ENCODE measurements at regions not wholly inside any gene's neighbourhood (a gene's known extent, or its start where the extent isn't known, plus 50 kb on each side); places are given as distances from the start of the nearest gene placed in this dataset.

DNA sequence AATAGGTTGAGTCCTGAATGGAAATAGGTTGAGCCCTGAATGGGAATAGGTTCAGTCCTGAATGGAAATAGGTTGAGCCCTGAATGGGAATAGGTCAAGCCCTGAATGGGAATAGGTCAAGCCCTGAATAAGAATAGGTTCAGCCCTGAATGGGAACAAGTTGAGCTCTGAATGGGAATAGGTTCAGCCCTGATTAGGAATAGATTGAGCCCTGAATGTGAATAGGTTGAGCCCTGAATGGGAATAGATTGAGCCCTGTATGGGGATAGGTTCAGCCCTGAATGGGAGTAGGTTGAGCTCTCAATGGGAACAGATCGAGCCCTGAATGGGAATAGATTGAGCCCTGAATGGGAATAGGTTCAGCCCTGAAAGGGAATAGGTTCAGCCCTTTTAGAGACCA lies 590.8 kb upstream of the ADAMTS16 start:
- no peak for TF ChIP-seq SIN3A (IDR thresholded peaks at IDR 0.05; ENCODE audit: borderline replicate concordance, insufficient read depth, low read length)
- no peak for TF ChIP-seq TAF1 (IDR thresholded peaks at IDR 0.05; ENCODE audit: borderline replicate concordance, insufficient read depth, low read length)

All from PFSK-1 (cell line).